ENCODE measurements at regions not wholly inside any gene's neighbourhood (a gene's known extent, or its start where the extent isn't known, plus 50 kb on each side); places are given as distances from the start of the nearest gene placed in this dataset.
A peak's percentile ranks its signal among the peaks of the same experiment; 100 is the strongest.

- DNase-seq (ENCODE audit: low read depth), result no peak
- peak overlapping the region; percentile 87 for H3K4me3 ChIP-seq (ENCODE audit: low read length)
- peak overlapping the region; percentile 81 for H3K9ac ChIP-seq (ENCODE audit: low read length)
- no peaks in the 10 kb centered on the region for H3K27me3 ChIP-seq (replicated peaks; ENCODE audit: control insufficient read depth, insufficient read depth, low read length)
- H3K9me3 ChIP-seq (ENCODE audit: control insufficient read depth, low read length), result no peaks in the 10 kb centered on the region
- peaks cover 17% of the 10 kb centered on the region for H3K4me1 ChIP-seq (ENCODE audit: control insufficient read depth, insufficient read depth, low read length)
- H3K36me3 ChIP-seq (ENCODE audit: control insufficient read depth, insufficient read depth, low read length, severe bottlenecking), result no peaks in the 10 kb centered on the region
Measured at GRCh38 chr3:42012383-42012934, 50.6 kb upstream of the ULK4 start.
